Hematopoietic multipotent progenitor cell treated with erythropoietin and hydrocortisone succinate and interleukin-3 and kit ligand, for 6 days (in vitro differentiated cells): ENCODE measurements at regions not wholly inside any gene's neighbourhood (a gene's known extent, or its start where the extent isn't known, plus 50 kb on each side); places are given as distances from the start of the nearest gene placed in this dataset.
"Not testable (repeated sequence)": the region's sequence is repeated elsewhere in the genome, so short reads cannot be mapped to it uniquely, and the experiment has no call there.

Source experiments
- DNase-seq: peaks from one replicate; pipeline ENCODE4 v3.0.0-alpha.2; 2015

- DNase-seq, result no peak
These were observed 192.8 kb downstream of the TM9SF2 start for GRCh38 chr13:99693852-99694611.

DNA sequence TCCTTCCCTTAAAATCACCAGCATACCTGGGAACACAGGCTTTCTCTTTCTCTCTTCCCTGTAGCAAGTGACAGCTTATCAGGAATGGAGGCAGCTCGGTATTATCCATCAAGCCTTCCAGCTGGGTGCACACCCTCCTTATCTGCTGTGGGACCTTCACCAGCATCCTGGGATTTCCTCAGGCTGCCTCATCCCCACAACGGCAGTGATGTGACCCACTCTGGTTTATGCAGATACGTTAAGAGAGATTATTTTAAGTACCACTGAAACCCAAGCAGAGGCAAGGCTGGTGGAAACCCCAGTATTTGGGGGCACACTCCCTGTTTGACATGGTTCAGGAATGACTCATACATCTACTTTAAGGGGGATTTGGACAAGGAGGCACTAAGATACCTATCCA, 192.1 kb downstream of the TM9SF2 start:
- DNase-seq, result no peak

DNA sequence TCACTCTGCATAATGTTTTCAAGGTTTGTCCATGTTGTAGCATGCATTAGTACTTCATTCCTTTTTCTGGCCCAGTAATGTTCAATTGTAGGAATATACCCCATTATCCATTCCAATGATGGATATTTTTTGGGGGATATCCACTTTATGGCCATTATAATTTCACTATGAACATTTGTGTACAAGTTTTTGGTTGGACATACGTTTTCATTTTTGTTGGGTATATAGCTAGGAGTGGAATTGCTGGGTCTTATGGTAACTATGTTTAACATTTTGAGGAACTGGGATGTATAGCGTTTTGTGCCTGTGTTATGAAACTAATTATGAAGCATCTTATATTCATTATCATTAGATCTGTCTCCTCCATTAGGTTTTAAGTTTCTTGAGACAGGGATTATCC, 191.6 kb downstream of the TM9SF2 start:
- no peak for DNase-seq

DNA sequence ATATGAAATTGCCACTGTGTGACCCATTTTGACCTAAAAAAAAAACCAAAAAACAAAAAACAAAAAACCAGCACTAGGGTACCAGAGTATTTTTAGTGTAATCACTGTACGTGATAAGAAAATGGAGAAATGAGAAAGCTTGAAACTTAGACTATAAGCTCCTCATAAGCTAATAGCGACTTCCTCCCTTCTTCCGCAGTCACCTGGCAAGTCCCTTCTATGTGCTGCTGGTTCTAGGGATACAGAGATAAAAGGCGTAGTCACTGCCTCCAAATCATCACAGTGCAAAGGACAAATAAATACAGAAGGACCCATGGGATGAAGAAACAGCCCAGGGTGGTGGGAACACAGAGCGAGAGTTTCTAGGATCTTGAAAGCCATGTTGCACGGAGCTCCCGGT, 190.3 kb downstream of the TM9SF2 start:
- DNase-seq, result no peak

DNA sequence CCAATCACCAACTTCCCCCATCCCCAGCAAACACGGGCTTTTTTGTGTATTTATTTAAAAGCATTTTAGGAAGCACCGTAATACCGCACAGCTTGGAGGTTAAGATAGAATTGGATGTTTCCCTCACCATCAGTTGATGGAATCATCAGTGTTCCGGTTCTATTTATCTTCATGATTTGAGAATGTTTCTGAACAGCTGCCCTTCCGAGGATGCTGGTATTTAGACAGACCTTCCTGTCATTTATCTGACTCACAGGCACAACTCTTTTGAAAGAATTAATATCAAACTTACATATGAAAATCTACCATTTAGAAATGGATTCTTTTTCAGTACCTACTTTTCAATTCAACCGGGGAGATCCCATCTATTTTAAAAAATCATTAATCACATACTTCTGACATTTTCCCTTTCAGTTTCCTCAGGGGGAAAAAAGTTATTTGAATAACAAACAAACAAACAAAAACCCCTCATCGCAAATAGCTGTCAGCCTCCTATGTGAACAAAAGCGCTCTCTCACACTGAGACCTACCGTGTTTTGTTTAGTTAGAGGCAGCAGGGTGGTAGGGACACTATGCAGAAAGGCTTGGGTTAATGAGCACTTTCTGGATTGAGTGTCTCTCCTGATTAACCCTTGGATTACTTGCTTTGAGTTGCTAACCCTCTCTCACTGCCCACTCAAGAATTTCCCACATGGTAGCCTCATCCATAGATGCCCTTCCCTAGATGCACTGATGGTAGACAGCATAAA, 189.3 kb downstream of the TM9SF2 start:
- DNase-seq, result no peak

DNA sequence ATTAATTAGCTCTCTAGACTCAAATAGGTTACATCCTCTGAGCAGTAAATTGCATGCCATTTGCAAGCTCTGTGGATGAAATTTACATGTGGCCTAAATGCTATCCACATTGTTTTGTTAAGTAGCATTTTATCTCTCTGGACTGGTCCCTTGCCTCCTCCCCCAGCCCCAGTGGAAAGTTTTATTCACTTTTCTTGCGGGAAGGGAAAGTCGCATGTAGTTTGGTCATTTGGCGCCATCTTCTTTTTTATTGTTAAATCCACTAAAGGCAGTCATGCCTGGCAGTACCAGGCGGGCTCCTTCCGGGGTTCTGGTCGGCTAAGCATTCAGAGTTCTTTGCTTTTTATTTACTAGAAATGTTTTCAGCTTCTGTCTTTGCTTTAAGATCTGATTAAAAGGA, 188.7 kb downstream of the TM9SF2 start:
- DNase-seq, result no peak

DNA sequence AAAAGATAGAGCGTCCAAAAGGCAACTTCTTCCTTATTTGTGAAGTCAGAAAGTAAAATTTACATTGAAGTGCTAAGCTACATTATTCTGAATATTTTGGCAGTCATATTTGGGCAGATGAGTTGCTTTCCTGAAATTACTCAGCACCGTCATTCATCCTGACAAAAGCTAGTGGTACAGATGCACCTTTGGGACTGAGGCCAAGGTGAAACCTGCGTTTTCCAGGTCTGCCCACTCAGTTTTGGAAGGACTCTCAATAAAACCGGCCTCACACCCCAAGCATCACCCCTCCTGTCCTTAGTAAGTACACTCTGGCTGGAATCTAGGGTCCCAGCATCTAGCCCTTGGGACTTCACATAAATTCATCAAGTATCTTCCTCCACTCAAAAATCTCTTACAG, 187.5 kb downstream of the TM9SF2 start:
- DNase-seq, result no peak

- no peak for DNase-seq
These were observed 186.6 kb downstream of the TM9SF2 start for GRCh38 chr13:99687723-99688397.

DNA sequence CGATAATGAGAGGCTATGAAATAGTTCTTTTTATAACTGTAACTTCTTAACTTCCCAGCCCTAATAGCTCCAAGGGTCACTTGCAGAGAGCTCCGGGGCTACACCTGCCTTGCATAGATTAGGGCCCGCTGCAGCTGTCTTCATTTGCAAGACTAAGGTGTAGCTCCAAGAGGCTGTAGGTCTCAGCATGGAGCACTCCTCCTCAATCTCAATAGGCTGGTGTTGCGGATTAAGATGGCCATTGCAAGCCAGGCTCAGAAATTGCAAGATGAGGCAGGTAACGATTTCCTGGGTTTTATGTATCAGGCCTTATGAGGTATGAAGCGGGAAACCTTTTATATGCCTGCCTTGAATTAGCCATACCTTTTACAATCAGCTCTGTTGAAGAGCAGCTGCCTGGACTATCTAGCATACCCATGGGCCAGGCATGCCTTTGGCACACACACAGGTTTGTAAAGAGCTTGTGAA, 185.7 kb downstream of the TM9SF2 start:
- no peak for DNase-seq

DNA sequence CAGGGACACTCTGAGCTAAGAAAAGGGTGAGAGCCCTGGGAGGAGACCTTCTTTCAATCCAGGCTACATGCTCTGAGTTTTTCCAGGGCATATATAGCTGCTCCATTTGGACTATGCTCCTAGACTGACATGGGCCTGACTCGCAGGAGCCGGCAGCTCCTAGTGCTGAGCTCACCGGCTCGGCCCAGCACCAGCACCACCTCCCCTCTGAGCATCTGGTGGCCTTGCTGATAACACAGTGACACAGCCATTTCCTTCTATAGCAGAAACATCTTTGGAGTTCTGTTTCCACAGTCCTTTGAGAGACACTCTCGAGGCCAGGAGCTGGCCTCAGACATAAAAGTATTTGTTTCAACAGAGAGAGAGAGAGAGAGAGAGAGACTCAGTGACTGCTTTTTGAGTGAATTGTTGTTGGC, 184.9 kb downstream of the TM9SF2 start:
- peak; percentile 67 for DNase-seq

GRCh38 chr13:99681695-99682094, 180.4 kb downstream of the TM9SF2 start:
- no peak for DNase-seq

DNA sequence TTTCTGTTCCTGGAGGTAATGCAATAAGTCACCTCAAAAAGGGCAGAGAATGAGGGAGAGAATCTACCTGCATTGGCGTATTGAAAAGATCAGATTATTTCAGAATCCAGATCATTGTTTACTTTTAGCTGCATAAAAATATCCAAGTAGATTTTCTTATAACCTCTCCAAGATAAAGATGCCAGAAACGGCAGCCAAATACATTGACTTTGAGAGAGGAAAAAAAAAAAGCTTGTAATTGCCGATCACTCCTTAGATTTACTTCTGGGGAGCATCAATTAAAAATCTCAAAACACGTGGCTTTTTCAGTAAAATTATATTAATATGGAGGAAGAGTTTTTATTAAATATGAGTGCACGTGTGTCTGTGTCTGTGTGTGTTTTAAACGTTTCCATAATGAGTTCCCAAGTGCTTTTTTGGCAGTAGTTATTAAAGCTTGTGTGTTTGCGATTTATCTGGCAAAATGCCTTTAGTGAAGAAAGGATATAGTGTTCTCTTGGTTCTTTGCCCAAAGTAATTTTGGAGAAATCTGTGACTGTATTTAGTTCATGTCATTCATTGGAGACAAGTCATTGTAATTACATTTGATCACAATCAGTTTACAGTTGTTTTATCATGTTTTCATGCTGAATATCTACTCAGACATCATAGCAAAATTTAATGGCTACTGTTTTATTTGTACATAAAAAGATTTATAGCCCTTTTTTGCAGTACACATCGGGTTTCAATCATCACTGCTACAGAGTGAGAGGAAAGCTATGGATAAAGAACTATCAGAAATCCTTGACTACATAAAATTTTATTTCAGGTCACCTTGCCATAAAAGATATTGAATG, 176.1 kb downstream of the TM9SF2 start:
- no peak for DNase-seq

DNA sequence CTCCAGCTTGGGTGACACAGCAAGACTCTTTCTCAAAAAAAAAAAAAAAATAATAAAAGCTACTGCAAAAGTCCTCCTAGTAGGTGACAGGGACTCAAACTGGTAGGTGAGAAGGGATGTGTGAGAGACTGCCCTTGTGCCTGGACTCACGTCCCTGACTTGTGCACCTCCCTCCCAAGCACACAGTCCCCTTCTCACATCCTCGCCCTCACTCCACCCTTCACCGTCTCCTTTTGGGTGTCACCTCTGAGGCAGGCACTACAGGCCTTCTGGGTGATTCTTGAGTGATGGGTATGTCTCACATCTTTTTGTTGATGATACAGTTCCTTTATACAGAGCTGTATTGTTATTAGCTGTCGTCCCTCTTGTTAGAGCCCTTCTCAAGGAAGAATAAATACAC, 170.5 kb downstream of the TM9SF2 start:
- DNase-seq, result no peak

DNA sequence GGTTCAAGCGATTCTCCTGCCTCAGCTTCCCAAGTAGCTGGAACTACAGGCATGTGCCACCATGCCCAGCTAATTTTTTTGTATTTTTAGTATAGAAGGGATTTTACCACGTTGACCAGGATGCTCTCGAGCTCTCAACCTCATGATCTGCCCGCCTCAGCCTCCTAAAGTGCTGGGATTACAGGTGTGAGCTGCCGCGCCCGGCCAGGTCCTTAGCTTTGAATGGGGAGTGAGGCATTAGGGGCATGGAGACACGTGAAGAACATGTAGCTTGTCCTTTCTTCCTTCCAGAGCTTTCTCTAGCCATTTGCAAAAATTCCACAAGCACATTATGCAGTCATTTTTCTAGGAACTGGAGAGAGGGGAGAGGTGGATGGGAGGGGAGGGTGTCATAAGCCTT, 167.8 kb downstream of the TM9SF2 start:
- not testable (repeated sequence) for DNase-seq

DNA sequence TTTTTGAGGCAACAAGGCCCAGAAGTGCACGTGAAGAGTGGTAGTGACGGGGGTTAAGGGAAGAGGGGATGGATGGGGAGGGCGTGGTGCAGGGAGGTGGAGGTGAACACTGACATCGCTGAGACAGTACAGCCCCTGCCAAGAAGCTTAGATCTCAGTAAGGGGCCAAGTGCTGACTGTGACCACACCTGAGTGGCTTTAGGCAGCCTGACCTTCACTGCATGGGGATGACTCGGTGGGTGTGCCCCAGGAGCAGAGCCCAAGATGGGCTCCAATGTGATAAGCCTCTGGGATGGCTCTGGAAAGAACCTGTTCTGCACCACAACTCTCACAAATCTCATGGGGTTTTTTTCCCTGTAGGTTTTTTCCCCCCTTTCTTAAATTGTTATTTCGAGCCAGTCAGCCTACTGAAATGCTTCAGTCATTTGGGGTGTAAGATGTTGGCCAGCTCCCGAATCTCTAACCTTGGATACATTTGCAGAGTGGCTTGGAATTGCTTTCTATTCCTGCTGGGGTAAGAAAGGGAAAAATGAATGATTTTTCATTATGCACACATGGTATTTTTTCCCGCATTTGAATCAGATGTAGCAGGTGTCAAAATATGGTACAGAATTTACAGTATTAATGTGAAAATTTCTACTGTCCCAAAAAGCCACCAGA, 165.0 kb downstream of the TM9SF2 start:
- DNase-seq, result no peak

DNA sequence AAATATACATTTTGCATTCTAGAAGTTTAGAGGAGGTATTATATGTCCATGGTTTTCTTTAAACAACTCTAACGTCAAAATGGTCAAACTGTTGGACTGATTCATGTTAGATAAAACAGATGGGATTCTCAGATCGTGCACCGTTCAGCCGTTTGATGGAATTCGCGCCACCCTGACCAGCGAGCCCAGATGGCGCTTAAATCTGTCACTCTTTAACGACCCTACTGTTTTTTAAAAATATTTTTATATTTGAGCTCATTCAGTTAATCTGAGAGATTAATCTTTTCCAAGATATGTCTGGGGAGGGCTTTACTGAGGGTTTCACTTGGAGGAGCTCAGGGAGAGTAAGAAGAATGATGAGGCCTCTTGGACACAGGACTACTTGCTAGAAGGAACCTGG, 164.4 kb downstream of the TM9SF2 start:
- DNase-seq, result no peak

DNA sequence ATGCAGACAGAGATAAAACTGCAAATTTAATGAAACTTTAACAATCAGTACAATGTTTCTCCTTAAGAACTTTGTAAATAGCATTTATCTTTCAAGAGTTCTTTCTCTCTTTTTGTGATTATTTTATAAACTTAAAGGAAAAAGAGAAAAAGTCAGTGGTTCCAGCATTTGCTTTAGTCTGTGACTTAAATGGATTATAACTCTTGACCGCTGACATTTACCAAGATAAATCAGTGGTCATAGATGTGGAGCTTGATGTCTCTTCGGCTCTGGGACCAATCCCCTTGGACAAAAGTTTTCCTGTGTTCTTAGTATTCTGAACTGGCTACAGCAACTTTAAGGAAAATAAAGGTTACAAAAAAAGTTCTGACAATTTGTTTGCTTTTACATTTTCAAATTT, 162.6 kb downstream of the TM9SF2 start:
- DNase-seq, result no peak

- DNase-seq, result no peak
These were observed 162.0 kb downstream of the TM9SF2 start for GRCh38 chr13:99663185-99663825.

DNA sequence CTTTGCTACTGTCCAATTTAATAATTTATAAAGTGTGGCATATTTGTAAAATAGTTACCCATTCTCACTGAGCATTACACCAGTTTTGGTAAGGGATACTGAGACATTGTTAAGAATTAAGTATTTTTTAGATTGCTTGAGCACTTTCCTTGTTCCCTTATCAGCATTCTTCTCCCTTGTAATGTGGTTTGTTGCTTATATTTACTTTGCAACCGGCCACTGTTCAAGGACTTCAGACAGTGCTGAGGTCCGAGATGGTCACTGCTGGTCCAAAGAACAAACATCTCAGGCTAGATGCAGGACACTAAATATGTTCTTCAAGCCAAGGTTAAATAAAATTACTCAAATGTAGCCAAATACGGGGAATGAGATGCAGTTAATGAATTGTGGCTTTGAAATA, 161.4 kb downstream of the TM9SF2 start:
- no peak for DNase-seq

- DNase-seq, result no peak
These were observed 160.5 kb downstream of the TM9SF2 start for GRCh38 chr13:99661791-99662190.

- DNase-seq, result no peak
These were observed 158.7 kb downstream of the TM9SF2 start for GRCh38 chr13:99659866-99660554.
